ENCODE measurements at regions not wholly inside any gene's neighbourhood (a gene's known extent, or its start where the extent isn't known, plus 50 kb on each side); places are given as distances from the start of the nearest gene placed in this dataset.

DNA sequence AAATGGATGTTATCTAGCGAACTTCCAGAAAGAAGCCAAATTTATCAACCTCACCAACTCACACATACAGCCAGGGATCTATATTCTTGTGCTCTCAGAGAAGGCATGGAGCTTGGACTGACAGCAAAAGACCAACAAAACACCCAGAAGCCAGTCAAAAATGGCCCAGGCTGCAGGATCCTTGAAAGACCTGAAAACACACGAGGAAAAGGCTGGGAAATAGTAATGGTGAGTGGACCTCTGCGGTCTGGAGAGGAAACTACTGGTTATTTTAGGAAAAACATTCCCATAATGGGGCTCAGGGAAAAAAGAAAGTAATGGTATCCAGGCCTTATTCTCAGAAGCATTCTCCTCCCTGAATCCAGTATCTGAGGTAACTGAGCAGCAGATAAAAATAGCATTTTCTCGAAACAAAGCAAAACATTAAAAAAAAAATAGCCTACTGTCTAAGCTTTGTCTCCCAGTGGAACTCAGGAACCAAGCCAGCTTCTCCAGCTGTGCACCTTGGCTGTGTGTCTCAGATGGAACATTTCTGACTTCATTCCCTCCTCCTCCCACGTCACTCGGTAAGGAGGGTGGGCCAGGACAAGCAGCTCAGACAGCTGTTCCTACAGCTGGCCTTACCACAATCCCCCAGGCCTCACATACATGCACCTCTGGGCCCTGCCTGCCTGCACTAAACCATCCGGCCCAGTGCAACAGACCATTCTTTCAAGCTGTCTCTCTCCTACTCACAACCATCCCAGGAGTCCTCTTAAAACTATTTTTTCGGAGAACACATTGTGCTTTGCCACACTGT lies 249.9 kb downstream of the DAD1 start:
- TF ChIP-seq EZH2 (IDR thresholded peaks at IDR 0.05; ENCODE audit: insufficient read depth, poor library complexity, severe bottlenecking) (no peak), EZH2phosphoT487 (IDR thresholded peaks at IDR 0.05; ENCODE audit: insufficient read depth, low read depth) (no peak)

All from GM23248 (cell line).